GM21717 (cell line): ENCODE measurements at regions not wholly inside any gene's neighbourhood (a gene's known extent, or its start where the extent isn't known, plus 50 kb on each side); places are given as distances from the start of the nearest gene placed in this dataset.
"Not testable (repeated sequence)": the region's sequence is repeated elsewhere in the genome, so short reads cannot be mapped to it uniquely, and the experiment has no call there.

ENCODE experiments used
- ATAC-seq: cut with Tn5 transposase; IDR thresholded peaks from one replicate; pipeline ENCODE4 v1.9.1; 2021; ENCODE audit warnings: mild to moderate bottlenecking, moderate library complexity; ENCODE audit not compliant: unreplicated experiment

- ATAC-seq: no peak
These were observed 756.3 kb downstream of the CCDC85A start for GRCh38 chr2:56940054-56940453.

- no peak for ATAC-seq
These were observed 769.1 kb downstream of the CCDC85A start for GRCh38 chr2:56952871-56953270.

DNA sequence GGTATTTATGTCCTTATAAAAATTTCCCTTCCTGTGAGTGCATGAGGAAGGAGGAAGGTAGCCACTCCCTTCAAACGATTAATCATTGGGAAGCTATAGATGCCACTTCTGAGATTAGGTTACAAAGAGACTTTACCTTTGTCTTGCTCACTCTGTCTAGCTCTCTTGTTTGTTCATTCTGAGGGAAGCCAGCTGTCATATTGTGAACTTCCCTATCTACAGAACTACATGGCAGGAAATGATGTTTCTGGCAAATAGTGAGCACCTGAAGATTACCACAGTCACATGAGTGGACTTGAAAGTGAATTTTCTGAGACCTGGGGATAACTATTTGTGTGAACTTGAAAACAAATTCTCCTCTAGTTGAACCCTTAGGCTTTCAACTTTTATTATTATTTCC lies 776.8 kb downstream of the CCDC85A start:
- ATAC-seq: no peak

GRCh38 chr2:56962673-56963072 lies 778.9 kb downstream of the CCDC85A start:
- ATAC-seq: no peak

DNA sequence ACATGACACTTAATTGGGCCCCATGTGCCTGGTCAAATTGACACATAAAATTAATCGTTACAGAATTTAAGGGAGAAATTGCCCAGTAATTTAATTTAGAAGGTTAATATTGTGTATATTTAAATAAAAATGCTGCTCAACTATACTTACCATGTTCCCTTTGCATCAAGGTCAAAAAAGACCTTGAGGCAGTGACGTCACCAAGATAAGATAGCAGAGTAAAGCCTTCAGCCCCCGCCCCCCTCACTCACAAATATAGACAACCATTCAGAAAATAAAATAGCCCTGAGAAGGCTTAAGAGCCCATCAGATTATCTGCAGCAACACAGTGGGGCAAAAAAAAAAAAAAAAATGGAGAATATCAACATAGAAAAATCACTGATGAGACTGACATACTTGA lies 785.7 kb downstream of the CCDC85A start:
- no peak for ATAC-seq

GRCh38 chr2:56971383-56971974 lies 787.7 kb downstream of the CCDC85A start:
- ATAC-seq: no peak

GRCh38 chr2:56981554-56981953 lies 797.8 kb downstream of the CCDC85A start:
- ATAC-seq: no peak

- peak; percentile 70 for ATAC-seq
These were observed 801.8 kb downstream of the CCDC85A start for GRCh38 chr2:56985609-56986008.

- ATAC-seq: no peak
These were observed 838.7 kb downstream of the CCDC85A start for GRCh38 chr2:57022496-57022895.

GRCh38 chr2:57044931-57045635 lies 861.3 kb downstream of the CCDC85A start:
- no peak for ATAC-seq

DNA sequence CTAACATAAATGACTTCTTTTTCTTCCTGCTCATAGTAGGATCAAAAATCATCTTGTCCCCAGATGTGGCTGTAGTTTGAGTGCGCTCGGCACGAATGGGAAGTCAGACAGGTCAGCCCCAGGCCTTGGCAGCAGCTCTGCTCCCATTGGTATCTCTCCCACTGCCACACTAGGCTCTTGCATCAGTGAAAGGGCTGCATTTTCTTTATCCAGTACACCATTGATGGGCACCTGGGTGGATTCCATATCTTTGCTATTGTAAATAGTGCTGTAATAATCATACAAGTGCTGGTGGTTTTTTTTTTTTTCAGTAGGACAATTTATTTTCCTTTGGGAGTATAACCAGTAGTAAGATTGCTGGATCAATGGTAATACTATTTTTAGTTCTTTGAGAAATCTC lies 865.5 kb downstream of the CCDC85A start:
- no peak for ATAC-seq

DNA sequence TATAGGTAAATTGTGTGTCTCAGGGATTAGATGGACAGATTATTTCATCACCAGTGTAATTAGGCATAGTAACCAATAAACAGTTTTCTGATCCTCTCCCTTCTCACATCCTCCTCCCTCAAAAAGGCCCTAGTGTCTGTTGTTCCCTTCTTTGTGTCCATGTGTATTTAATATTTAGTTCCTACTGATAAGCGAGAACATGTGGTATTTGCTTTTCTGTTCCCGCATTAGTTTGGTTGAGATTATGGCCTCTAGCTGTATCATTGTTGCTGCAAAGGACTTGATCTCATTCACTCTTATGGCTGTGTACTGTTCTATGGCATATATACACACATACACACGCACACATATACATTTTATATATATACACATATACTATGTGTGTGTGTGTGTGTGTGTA lies 866.2 kb downstream of the CCDC85A start:
- ATAC-seq: no peak

GRCh38 chr2:57066301-57066700 lies 882.5 kb downstream of the CCDC85A start:
- ATAC-seq: not testable (repeated sequence)

DNA sequence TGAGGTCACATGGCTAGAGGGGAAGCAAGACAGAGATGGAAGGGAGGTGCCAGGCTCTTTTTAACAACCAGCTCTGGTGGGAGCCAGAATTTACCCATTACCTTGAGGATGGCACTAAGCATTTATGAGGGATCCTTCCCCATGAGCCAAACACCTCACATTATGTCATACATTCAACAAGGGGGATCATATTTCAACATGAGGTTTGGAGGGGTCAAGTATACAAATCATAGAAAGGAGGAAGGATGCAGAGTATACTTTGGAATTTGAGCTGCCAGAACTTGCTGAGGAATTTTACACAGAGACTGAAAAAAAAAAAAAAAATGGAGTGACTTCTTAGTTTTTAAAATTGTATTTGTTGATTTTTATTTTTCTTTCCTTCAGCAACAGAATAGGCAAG lies 891.4 kb downstream of the CCDC85A start:
- ATAC-seq: no peak

- ATAC-seq: no peak
These were observed 896.2 kb downstream of the CCDC85A start for GRCh38 chr2:57080035-57080434.

- no peak for ATAC-seq
These were observed 901.0 kb downstream of the CCDC85A start for GRCh38 chr2:57084697-57085281.

DNA sequence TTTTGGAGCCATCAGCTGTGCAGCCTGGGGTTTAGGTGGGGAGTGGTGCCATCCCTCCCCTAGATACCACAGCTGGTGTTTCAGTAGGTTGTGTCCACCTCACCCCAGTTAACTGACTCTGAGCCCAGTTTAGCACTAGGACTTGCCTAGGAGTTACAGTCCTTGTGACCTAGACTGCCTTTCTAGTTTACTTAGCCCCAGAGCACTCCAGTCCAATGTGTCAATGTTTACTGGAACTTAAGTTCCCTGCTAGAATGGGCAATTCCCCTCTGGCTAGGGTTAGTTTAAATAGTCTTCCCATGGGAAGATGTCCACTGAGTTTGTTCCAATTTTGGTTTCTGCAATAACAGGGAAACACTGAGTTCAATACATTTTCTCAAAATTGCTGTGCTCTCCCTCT lies 909.2 kb downstream of the CCDC85A start:
- no peak for ATAC-seq

- no peak for ATAC-seq
These were observed 914.1 kb downstream of the CCDC85A start for GRCh38 chr2:57097855-57098254.

DNA sequence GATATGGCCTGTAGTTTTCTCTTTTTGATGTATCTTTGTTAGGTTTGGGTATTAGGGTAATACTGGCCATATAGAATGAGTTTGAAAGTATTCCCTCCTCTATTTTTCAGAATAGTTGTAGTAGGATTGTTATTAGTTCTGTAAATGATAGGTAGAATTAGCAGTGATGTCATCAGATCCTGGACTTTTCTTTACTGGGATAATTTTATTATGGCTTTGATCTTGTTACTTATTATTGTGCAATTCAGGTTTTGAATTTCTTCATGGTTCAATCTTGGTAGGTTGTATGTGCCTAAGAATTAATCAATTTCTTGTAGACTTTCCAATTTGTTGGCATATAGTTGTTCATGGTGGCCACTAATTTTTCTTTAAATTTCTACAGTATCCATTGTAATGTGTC lies 916.6 kb downstream of the CCDC85A start:
- ATAC-seq: no peak

DNA sequence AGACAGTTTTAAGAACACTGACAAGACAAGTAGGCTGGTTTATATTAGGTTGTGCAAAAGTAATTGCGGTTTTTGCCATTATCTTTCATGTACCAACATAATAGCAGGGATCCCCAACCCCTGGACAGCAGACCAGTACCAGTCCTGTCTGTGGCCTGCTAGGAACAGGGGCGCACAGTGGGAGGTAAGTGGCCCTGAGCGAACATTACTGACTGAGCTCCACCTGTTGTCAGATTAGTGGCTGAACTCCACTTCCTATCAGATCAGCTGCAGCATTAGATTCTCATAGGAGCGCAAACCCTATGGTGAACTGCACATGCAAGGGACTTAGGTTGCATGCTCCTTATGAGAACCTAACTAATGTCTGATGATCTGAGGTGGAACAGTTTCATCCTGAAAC lies 921.9 kb downstream of the CCDC85A start:
- ATAC-seq: no peak

GRCh38 chr2:57107353-57107752 lies 923.6 kb downstream of the CCDC85A start:
- no peak for ATAC-seq

DNA sequence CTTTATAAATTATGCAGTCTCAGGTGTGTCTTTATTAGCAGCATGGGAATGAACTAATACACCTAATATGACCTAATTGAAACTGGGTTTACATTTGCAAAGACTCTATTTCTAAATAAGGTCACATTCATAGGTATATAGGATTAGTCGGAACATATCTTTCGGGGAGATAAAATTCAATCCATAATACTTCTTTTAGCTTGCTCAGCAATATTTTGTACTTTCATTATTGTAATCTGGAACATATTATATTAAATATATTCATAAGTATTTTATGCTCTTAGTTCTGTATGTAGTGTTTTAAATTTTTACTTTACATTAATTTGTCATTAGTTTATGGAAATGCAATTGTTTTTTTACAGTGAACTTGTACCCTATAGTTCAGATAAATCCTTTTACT lies 927.7 kb downstream of the CCDC85A start:
- no peak for ATAC-seq
